Ammon's horn (tissue), 1 donor: ENCODE measurements at regions not wholly inside any gene's neighbourhood (a gene's known extent, or its start where the extent isn't known, plus 50 kb on each side); places are given as distances from the start of the nearest gene placed in this dataset.

Experiments used
- DNase-seq: peaks from one replicate; pipeline ENCODE4 v3.0.0-alpha.2; 2016; ENCODE audit warnings: low spot score

- DNase-seq, result no peak
These were observed 325.6 kb downstream of the HRH4 start for GRCh38 chr18:24786027-24786426.

GRCh38 chr18:24790347-24790746 is 329.9 kb downstream of the HRH4 start:
- no peak for DNase-seq

- no peak for DNase-seq
These were observed 331.5 kb downstream of the HRH4 start for GRCh38 chr18:24791751-24792545.

GRCh38 chr18:24793742-24794141 is 333.3 kb downstream of the HRH4 start:
- DNase-seq, result no peak

- no peak for DNase-seq
These were observed 334.7 kb downstream of the HRH4 start for GRCh38 chr18:24795129-24795528.

GRCh38 chr18:24797981-24798380 is 337.5 kb downstream of the HRH4 start:
- no peak for DNase-seq

GRCh38 chr18:24799176-24799575 is 338.7 kb downstream of the HRH4 start:
- DNase-seq, result no peak

- no peak for DNase-seq
These were observed 339.3 kb downstream of the HRH4 start for GRCh38 chr18:24799720-24800119.

- no peak for DNase-seq
These were observed 340.6 kb downstream of the HRH4 start for GRCh38 chr18:24801001-24801400.

GRCh38 chr18:24802456-24802855 is 342.0 kb downstream of the HRH4 start:
- DNase-seq, result no peak

GRCh38 chr18:24805156-24805555 is 344.7 kb downstream of the HRH4 start:
- DNase-seq, result no peak

- DNase-seq, result no peak
These were observed 348.9 kb downstream of the HRH4 start for GRCh38 chr18:24809173-24809950.

GRCh38 chr18:24810561-24811305 is 350.3 kb downstream of the HRH4 start:
- DNase-seq, result no peak

GRCh38 chr18:24811950-24812681 is 351.7 kb downstream of the HRH4 start:
- DNase-seq, result peak; percentile 23

GRCh38 chr18:24814521-24814920 is 354.1 kb downstream of the HRH4 start:
- DNase-seq, result peak; percentile 24

- DNase-seq, result no peak
These were observed 356.7 kb downstream of the HRH4 start for GRCh38 chr18:24817150-24817549.

GRCh38 chr18:24817587-24818371 is 357.3 kb downstream of the HRH4 start:
- peak; percentile 38 for DNase-seq

- DNase-seq, result no peak
These were observed 358.0 kb downstream of the HRH4 start for GRCh38 chr18:24818441-24818840.

GRCh38 chr18:24819141-24819890 is 358.9 kb downstream of the HRH4 start:
- no peak for DNase-seq

- DNase-seq, result no peak
These were observed 365.0 kb downstream of the HRH4 start for GRCh38 chr18:24825397-24825796.
